Stimulated activated CD4-positive, alpha-beta T cell treated with anti-CD3 and anti-CD28 coated beads, Interleukin-1b, Interleukin-23, amount 100 ng/mL, for 4 hours (primary cell): ENCODE measurements at regions not wholly inside any gene's neighbourhood (a gene's known extent, or its start where the extent isn't known, plus 50 kb on each side); places are given as distances from the start of the nearest gene placed in this dataset.

ENCODE experiments used
- DNase-seq, 2 donors: peaks; one replicate each; pipeline ENCODE4 v3.0.0-alpha.2; 2020; ENCODE audit warnings: low read depth in 2 of 2

DNA sequence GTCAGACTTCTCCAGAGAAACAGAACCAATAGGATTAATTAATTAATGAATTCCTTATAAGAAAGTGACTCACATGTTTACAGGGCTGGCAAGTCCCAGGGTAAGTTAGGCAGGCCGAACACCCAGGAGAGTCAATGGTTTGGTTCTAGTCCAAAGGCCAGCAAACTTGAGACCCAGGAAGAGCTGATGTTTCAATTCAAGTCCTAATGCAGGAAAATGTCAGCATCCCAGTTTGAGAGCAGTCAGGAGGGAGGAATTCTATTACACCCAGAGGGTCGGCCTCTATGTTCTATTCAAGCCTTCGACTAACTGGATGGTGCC, 466.0 kb downstream of the INSC start:
- DNase-seq = no peak

DNA sequence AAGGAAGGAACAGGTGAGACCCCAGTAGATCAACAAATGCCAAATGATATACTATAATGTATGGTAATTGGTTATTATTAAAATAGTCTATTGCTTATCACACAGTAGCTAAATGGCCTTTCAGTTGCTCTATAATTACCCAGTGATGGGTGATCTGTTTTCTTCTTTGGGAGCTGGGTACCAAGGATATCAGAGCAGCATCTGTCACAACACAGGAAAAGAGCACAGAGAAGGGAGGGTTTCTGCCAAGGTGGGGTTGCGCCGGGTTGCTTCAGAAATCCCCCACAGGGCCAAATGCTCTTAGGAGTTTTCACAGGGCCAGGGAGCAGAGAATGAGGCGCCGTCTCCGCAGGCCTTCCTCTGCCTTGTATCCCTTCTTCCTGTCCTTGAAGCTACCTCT, 469.4 kb downstream of the INSC start:
- no peak for DNase-seq

DNA sequence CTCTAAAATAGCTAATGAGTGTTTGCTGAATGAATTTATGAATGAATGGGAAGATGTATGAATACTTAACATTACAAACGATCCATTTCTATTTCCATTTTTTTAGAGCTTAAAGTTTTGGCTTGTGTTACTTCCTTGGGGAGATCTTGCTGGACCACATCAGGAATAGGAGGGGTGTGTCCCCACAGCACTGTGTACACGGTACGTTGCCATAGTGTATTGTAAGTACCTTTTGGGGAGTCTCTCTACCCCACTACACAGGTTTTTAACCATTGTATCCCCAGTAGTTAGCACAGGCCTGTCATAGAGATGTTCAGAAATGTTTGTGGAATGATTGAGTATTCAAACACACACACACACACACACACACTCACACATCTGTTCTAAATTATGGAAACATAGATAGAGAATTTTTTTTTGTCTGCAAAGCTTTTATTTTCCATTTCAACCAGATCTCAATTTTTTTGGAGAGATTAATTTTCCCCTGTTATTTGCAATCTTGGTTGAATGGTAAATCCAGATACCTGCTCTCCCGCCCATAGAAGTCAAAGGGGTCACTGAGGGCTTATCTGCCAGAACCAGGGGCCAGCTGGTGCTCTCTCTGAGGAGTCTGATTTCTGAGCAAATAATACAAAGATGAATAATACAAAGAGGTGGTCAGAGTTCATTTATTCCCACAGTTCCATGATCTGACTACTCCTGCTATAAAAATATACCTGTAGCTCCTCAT, 471.0 kb downstream of the INSC start:
- no peak for DNase-seq

DNA sequence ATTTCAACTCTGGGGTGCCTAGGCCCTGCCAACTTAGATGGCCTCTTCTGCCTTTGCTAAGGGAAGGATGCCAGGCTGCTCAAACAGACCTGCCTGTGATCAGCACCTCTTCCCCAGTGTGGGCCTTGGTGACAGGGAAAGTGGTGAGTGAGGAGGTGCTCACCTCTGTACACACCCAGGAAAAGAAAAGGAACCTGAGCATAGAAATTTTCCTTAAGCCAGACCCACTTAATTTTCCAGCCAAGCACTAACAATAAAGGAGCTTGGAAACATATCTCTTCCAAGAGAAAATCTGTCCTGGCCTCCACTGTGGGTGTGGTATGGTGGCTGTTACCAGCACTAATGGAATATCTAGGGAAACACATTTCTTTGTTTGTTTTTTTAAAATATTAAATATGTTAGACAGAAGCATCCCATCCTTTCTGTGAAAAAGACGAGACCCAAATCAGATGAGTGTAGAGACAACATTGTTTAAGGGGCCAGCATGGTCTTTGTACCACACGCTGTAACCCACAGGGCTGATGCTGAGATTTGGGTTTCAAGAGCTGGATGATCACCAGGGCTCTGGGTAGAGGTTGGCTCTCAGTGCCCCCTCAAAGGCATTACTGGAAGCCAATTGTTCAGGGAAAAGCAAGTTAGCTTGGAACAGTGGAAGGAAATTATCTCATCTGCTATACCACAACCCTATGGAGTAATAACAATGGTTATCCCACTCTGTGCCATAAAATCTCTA, 472.2 kb downstream of the INSC start:
- no peak for DNase-seq

DNA sequence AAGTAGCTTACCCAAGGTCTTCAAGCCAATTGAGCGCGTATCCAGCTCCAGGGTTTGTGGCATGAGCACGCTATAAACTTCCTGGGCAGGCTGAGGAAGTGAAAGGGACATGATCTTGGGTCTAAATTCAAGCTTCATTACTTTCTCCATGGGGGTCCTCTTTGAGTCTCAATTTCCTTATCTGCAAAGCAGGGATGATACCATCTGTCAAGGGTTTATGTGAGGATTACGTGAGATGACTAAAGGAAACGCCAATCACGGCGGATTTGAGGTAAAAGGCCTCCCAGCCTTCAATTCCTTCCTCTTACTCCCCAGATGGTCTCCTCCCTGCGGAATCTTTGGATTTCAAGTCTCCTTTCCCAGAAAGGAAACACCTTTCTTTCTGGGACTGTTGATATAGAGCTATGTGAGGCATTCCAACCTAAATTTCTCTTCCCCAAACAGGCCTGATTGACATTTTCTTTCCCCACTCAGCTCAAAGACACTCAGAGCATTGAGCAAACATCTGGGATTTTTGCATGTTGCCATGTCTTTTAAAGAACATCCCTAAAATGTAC, 474.4 kb downstream of the INSC start:
- DNase-seq = no peak

DNA sequence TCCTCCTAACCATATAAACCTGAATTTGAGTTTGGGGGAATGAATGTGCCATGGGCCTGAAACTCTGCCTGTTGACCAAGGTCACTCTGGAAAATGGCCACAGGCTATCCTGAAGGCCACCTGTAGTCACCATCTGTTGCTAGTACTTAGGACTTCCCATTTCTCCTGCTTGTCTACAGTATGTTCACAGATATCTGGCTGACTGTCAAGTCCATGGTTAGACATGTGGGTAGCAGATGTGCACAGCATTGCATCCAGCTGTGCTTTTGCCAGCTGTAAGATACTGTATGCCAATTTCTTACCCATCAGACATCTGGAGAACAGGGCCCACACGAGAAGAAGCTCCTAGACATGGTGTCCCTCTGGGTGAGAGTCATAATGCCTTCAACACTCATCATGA, 475.4 kb downstream of the INSC start:
- no peak for DNase-seq

DNA sequence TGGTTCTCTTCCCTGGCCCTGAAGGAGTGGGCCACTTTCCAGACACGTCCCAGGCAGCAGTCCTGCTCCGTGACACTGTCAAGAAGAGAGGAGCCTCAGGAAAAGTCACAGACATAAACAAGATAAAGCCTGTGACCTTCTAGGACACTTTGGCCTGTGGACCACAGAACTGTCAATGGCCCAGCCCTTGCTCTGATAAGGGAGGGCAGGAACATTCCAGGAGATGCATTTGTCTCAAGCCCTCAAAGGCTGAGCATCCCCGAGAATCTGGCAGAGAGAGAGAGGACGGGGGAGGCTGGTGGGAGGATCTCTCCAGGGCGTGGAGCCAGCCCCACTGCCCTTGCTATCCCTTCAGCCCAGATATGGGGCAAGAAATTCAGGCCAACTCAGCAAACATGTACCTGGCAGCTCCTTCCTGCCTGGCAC, 476.4 kb downstream of the INSC start:
- no peak for DNase-seq

DNA sequence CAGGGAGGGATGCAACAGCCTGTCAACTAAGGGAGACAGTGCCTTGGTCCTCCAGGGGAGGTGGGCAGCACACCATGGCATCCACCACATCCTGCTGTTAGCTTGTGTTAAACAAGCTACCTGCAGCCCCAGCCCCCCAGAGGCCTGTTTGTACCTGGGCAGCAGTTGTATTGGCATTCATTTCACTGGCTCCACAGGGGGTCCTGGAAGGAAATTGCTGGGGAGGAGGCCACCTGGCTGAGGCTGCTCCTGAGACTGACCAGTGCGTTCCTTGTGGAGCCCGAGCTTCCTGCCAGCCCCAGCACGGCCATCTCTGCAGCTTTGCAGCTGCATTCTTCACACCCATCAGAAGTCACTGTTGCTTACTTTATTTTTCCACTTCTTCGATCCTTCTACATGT, 479.9 kb downstream of the INSC start:
- DNase-seq = no peak

DNA sequence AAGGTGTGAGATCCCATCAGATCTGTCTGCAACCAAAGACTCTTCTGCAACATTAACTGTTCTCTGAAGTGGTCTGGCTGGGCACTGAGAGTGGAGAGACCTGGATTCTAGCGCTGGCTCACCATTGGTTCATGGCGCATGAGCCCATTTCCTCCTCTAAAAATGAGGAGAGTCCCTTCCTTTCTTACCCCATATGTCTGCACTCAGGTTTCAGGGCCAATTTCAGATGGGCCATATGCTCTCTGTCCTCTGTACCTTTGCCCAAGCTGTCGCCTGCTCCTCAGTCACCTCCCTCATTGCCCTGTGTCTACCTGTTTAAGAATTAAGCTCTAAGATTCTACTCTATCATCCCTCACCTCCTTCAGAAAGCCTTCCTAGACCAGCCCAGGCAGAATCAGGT, 484.7 kb downstream of the INSC start:
- DNase-seq = no peak

DNA sequence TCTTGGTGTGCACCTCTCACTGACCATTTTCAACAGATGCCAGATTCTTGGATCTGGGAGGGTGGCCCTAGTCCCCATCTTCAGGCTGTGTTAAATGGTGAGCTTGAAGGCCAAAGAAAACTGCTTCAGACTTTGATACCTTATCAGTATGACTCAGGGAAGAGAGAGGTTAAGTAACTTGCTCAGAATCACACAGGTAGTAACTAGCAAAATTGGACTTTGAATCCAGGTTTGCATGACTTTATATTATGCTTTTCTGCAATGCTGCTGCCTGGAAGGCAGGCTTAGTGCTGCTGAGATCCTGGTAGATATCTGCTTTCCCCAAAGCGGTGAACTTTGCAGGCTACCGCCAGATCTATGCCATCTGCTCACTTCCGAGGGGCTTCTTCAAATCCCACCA, 487.3 kb downstream of the INSC start:
- DNase-seq = no peak

DNA sequence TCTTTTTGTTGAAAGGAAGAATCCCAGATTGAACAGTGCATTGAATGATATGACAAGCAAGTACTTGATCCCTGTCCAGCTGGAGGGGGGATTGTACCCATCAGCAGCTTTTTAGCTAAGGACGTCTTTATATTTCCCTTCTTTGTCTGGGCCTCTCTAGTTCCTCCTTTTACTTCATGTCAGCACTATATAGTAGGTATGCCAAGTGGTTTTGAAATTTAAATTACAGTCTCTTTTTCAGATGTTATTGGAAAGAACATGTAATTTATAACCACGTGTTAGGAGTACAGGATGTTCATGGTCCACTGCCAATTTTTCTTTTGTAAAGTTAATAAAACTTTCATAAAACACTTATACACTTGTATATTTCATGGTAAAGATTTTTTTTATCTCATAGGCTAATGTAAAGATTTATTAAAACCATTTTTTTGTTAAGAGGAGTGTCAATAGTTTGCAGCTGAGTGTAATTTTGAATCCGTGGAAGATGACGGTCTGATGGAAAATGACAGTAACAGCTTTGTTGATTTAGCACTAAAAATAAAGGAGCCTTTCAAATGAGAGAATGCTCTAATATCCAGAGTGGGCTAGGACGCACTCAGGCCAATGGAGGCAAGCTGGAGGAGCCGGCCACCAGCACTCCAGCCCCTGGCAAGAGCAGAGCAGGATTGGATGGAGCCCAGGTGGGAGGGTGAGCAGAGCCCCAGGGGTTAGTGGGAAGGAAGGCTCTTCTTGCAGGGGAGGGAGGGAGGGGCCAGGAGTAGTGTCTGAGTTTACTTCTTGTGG, 488.3 kb downstream of the INSC start:
- no peak for DNase-seq

DNA sequence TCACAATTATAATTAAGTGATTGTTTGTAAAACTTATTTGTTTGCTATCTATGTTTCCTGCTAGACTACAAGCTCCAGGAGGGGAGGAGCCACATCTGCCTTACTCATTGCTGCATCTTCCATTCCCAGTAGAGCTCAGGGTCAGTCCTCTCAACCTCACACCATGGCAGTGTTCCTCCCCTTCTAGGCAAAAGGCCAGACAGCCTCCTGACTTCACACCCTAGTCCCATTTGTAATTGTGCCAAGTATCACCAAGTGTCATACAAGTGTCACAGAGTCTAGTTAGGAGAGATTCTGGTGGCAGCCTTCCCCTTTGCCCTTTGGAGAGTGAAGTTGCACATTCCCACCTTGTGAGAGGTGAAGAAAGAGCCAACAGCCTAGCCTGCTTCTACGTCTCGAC, 490.4 kb downstream of the INSC start:
- DNase-seq = no peak

DNA sequence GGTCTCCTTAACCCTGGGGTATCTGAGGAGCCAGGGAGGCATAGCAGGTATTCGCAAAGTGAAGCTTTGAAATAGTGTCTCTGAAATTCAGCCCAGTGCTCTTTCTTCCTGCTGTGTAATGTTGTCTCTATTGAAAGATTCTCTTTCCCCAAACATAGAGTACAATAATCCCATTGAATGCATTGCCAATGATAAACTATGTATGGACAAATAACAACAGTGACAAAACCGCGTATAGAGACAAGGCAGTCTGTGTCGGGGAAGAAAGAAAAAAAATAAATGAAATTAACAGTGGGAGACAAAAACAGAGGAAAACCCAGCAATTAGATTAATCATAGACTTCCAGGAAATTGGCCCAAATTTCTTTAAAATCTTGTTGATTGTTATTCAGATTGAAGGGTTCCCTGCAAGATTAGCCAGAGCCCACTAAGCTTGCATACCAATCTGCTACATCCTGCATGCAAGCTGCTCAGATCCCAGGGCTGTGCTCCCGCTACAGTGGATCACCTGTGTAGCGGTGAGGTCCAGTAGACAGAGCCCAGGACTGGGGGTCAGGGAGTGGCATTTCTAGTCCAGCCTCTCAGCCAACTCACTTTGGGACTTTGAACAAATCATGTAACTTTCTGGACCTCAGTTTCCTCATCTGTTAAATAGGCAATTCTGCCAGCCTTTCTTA, 492.8 kb downstream of the INSC start:
- DNase-seq = no peak

DNA sequence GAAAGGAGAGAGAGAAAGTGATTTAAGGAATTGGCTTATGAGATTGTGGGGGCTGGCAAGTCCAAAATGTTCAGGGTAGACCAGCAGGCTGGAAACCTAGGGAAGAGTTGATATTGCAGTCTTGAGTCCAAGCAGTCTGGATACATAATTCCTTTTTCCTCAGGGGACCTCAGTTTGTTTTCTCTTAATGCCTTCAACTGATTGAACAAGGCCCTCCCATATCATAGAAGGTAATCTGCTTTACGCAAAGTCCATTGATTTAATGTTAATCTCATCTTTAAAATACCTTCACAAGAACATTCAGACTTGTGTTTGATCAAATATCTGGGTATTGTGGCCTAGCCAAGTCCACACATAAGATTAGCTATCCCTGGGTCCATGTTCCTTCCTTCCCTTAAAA, 494.7 kb downstream of the INSC start:
- DNase-seq = no peak

DNA sequence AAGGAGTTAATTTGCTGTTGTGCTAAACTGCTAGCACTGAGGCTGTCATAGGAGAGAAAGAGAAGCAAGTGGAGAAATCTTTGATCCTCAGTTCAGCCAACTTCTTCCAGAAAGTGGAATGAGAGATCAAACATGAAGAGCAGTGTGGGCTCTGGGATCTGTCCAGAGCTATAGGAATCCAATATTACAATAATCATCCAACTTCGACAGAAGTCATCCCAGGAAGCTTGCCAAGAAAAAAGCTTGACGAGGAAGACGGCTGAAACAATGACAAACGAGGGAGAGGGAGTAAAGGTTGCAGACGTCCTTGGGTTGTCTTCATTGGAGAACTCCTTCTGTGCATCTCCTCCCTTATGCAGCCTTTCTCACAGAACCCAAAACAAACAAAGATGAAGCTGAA, 496.2 kb downstream of the INSC start:
- DNase-seq = no peak

DNA sequence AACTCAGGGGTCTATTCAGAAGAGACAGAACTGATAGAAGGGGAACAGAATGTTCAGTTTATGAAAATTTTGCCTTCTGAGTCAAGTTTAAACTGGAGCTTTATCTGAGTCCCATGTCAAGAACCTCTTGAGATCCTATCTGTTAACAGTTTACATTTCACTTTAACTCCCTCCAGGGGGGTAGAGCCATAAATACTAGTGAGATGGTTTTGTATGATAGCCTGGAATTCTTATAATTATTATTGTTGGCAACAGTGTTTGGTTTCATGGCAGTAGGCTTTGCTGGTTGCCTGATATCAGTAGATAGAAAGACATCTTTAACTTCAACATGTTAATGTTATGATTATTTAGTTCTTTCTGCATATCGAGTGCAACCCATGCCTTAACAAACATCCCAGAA, 498.5 kb downstream of the INSC start:
- no peak for DNase-seq

DNA sequence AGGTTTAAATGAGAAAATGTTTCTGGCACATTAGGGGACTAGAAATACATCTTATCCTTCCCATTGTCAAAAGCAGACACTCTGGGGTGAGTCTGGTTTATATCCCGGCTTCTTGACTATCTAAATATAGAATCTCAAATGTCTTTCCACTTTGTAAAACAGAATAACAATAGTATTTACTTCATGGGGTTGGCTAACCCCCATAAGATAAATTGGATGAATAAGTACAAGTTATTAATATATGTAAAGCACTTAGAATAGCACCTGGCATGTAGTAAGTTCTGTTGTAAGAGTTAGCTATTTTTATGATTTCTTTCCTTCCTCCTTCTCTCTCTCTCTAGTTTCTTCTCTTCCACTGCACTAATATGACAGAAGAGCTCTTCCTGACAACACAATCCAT, 499.1 kb downstream of the INSC start:
- no peak for DNase-seq

DNA sequence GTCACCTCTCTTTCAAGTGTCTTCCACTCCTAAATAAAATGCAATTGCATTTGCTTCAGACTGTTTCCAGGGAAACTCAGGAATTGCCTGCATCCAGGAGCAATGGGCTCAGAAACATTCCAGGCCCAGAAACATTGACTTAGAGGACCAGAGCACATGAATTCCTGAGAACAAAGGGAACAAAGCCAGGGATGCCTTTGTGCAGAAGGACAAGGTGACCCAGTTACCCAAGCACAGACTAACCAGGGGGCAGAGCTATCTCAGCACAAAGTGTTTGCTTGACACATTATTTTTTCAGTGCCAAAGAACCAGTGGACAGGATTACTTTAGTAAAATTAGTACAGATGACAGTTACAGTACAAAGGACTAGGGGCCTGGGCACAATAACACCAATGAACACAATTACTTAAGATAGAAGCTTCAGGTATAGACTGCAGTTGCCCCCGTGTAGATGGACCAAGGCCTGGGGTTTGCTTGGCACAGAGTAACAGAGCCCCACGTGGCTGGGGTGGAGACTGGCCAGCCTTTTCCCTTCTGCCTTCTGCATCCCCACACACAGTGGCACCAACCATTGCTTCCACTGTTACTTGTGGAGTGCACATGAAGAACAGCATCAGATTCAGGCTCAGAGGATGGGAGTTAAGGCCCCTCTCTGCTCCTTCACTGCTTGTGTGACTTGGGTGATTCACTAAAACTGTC, 500.8 kb downstream of the INSC start:
- DNase-seq = no peak

DNA sequence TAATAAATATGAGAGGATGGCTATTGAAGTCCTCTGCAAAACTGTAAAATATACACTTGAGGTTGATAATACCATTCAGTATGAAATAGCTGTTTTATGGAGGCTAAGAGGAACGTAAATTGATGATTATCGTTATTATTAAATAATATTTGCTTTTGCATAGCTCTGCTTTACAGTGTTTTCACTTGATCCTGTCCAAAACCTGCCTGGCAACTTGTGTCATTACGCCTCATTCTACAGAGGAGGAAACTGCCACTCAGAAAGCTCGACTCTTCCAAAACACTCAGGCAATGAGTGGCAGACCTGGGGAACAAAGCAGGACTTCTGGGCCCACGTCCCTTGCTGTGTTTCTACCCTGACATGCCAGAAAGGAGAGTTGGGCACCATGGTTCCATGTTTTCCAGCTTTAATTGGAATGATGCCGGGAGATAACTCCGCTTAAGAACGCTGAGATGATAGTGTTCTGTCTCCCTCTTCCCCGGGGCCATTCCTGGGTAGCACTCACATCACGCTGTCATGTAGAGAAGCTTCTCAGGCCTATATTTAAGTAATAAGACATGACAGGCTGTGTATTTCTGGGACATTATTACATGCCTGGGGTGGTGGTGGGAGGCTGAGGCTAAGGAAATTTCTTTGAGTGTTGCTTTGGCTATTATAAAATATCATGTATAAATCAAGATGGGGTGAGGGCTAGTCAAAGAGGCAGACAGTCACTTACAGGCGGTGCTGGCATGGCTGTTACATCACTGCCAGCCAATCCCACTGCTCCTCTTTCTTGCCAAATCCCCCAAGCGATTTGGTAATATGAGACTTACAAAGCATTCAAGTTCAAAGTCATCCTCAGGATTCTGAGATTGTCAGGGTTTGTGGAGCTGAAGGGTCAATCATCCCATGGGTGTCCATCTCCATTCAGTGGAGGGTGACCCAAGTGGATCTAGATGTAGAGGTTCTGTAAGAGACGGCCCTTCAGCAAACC, 501.7 kb downstream of the INSC start:
- no peak for DNase-seq

DNA sequence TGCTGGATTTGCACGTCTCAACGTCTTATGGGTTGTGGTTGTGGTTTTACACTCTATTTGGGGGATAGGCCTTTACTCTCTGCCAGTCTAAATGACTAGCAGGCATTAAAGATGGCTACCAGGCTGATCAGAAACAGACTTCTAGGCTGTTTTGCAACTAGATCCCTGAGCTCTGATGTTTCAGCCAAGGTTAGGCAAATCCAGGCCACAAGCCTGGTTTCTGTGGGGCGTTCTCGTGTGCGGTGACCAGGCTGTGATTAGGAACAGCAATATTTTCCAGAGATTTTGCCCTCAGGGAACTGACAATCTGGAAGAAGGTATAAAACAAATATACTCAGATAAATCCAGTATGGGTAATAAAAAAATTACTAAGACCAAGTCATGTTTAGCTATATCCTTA, 502.4 kb downstream of the INSC start:
- DNase-seq = no peak
